Common myeloid progenitor, CD34-positive (primary cell): ENCODE measurements at regions not wholly inside any gene's neighbourhood (a gene's known extent, or its start where the extent isn't known, plus 50 kb on each side); places are given as distances from the start of the nearest gene placed in this dataset.

Experiments used
- CTCF ChIA-PET: fragments of 350-600 bp; sonication (Branson Sonifier 250); formaldehyde crosslinking; loops from one replicate; lab custom pipeline; 2021; ENCODE audit warnings: antibody characterized with exemption; lab: Charles Lee
- POLR2A ChIA-PET: fragments of 350-600 bp; sonication (Branson Sonifier 250); formaldehyde crosslinking; loops from one replicate; lab custom pipeline; 2021; ENCODE audit warnings: antibody characterized with exemption; lab: Charles Lee
- DNase-seq, 3 donors: peaks; one replicate each; pipeline versions ENCODE4 v3.0.0 to v3.0.0-alpha.2; 2013
- H3K27ac ChIP-seq, 2 experiments: 1 replicate in 1 of 2; 2 replicates in 1 of 2; pipeline ENCODE4 v1.7.0; 2013; ENCODE audit warnings: inconsistent platforms in 2 of 2, low read length in 2 of 2, mild to moderate bottlenecking in 2 of 2, low read depth in 1 of 2, moderate library complexity in 1 of 2; ENCODE audit not compliant: severe bottlenecking in 2 of 2, insufficient read depth in 1 of 2, poor library complexity in 1 of 2
- H3K27me3 ChIP-seq, 5 experiments: replicated peaks in 2 of 5; 1 replicate in 3 of 5; 2 replicates in 2 of 5; pipeline versions ENCODE4 v1.6.1 to v1.7.0; 2013; ENCODE audit warnings: low read length in 4 of 5, mild to moderate bottlenecking in 2 of 5, moderate library complexity in 2 of 5, inconsistent platforms in 1 of 5; ENCODE audit not compliant: insufficient read depth in 5 of 5, control insufficient read depth in 4 of 5
- H3K36me3 ChIP-seq, 4 experiments: 1 replicate in 2 of 4; 2 replicates in 2 of 4; pipeline versions ENCODE4 v1.6.1 to v1.7.0; 2013; ENCODE audit warnings: low read length in 3 of 4, control low read depth in 1 of 4, mild to moderate bottlenecking in 1 of 4; ENCODE audit not compliant: control insufficient read depth in 4 of 4, insufficient read depth in 4 of 4
- H3K4me1 ChIP-seq, 4 experiments: 1 replicate in 3 of 4; 2 replicates in 1 of 4; pipeline versions ENCODE4 v1.6.1 to v1.7.1; 2013; ENCODE audit warnings: low read length in 3 of 4, mild to moderate bottlenecking in 3 of 4, control low read depth in 1 of 4, inconsistent platforms in 1 of 4, moderate library complexity in 1 of 4; ENCODE audit not compliant: control insufficient read depth in 4 of 4, insufficient read depth in 4 of 4; ENCODE audit errors: control extremely low read depth in 1 of 4
- H3K4me3 ChIP-seq, 7 experiments: 1 replicate in 4 of 7; 2 replicates in 3 of 7; pipeline versions ENCODE4 v1.5.1 to v1.7.0; 2013; ENCODE audit warnings: mild to moderate bottlenecking in 7 of 7, low read length in 6 of 7, moderate library complexity in 6 of 7, inconsistent platforms in 2 of 7, low read depth in 2 of 7, control low read depth in 1 of 7; ENCODE audit not compliant: insufficient read depth in 4 of 7, control insufficient read depth in 1 of 7; ENCODE audit errors: extremely low read depth in 1 of 7
- H3K9me3 ChIP-seq, 5 experiments: 1 replicate in 4 of 5; 2 replicates in 1 of 5; pipeline versions ENCODE4 v1.6.1 to v1.7.1; 2013; ENCODE audit warnings: low read length in 4 of 5, mild to moderate bottlenecking in 2 of 5, inconsistent platforms in 1 of 5, low read depth in 1 of 5, moderate library complexity in 1 of 5; ENCODE audit not compliant: control insufficient read depth in 4 of 5, insufficient read depth in 2 of 5; ENCODE audit errors: control extremely low read depth in 1 of 5
- WGBS: methylation state at CpG from one replicate; pipeline ENCODE4 v1.1.5; 2013; ENCODE audit not compliant: insufficient coverage; 5-methylcytosine and 5-hydroxymethylcytosine counted together

DNA sequence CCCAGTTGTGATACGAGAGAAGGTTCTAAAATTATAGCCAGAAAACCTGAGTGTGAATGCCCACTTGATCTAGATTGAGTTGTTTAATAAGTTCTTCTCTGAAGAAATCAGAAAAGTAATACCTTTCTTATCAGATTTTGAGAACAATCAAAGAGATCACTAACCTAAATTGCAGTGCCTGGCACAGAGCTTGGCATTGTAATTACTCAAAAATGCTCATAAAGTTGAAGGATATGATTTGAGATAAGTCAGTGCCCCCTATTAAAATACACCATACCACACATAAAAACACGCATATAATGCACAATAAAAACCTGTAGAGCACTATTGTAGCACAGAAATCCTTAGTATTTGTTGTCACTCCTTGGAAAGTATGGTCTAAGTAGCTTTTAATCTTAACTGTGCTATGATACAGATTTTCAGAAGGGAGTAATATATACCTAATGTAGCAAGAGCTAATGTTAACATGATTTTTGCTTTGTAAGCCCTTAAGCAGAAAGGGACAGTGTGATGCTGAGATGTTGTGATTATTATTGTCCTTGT is 257.5 kb upstream of the CDH18 start:
- H3K4me3 ChIP-seq, result no peak overlapping the region
- no peaks in the 10 kb centered on the region for H3K27me3 ChIP-seq
- WGBS, result no CpG with 5 or more reads among the region's 2 CpGs
- DNase-seq, result no peak
- ChIA-PET POLR2A (no interaction called here), CTCF (no interaction called here)
- no peaks in the 10 kb centered on the region for H3K36me3 ChIP-seq
- H3K27ac ChIP-seq, result no peak overlapping the region
- peaks cover 0 to 2% (median 0%) of the 10 kb centered on the region in 5 experiments for H3K9me3 ChIP-seq
- no peaks in the 10 kb centered on the region for H3K4me1 ChIP-seq

DNA sequence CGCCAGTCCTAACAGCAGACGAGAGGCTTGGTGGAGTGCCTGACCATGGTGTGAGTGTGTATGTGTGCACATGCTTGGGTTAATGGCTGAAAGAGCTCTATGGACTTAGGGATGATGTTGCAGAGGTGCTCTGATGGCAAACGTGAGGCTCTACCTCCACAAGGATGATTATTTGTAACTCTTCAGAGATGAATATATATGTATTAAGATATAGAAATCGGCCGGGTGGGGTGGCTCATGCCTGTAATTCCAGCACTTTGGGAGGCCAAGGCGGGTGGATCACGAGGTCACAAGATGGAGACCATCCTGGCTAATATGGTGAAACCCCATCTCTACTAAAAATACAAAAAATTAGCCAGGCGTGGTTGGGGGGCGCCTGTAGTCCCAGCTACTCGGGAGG is 253.4 kb upstream of the CDH18 start:
- DNase-seq, result no peak
- H3K36me3 ChIP-seq, result no peaks in the 10 kb centered on the region
- WGBS, result 96% methylated on average over 7 of the region's 10 CpGs
- no peaks in the 10 kb centered on the region for H3K4me1 ChIP-seq
- no peaks in the 10 kb centered on the region for H3K27me3 ChIP-seq
- H3K4me3 ChIP-seq, result no peak overlapping the region
- CTCF ChIA-PET, result no interaction called here
- no peaks in the 10 kb centered on the region for H3K9me3 ChIP-seq
- POLR2A ChIA-PET, result no interaction called here
- no peak overlapping the region for H3K27ac ChIP-seq

DNA sequence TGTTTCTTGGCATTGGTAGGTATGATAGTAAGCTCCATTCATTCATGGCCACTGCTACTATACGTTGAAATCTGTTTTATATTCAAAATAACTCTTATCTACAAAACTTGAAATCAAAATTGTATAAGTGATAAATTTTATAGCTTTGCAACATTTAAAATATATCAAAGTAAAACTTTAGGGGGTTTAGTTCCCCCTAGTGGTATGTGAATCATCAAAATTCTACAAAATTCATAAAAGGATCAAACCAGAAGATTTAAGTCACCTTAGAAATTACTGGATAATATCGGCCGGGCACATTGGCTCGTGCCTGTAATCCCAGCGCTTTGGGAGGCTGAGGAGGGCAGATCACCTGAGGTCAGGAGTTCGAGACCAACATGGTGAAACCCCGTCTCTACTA is 243.0 kb upstream of the CDH18 start:
- CTCF ChIA-PET, result interaction anchor here (1.4 kb wide), 1 partner anchor 1838 kb away, joined by 3 read pairs; no protein-coding TSS in a partner anchor
- 89% methylated on average over 6 of the region's 7 CpGs for WGBS
- H3K4me3 ChIP-seq, result no peak overlapping the region
- no peaks in the 10 kb centered on the region for H3K27me3 ChIP-seq
- H3K27ac ChIP-seq, result no peak overlapping the region
- no peaks in the 10 kb centered on the region for H3K36me3 ChIP-seq
- DNase-seq, result no peak
- no peaks in the 10 kb centered on the region for H3K9me3 ChIP-seq
- POLR2A ChIA-PET, result no interaction called here
- H3K4me1 ChIP-seq, result peaks cover 0 to 2% (median 0%) of the 10 kb centered on the region in 4 experiments

DNA sequence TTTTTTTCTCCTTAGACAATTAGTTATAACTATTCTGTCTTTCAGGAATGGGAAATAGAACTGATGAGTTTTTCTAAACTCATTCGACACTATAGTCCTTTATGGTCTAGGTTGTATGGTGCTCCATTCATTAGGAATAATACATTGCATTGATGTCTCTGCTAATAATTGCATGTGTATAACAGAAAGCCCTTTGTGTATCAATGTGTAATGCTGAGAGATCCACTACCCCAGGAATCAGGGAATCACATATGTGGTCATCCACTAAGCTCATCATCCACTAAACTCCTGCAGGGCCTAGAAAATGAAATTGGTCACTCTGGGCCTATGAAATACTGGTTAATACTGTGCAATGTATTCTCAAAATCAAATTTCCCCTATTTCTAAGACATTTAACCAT is 242.0 kb upstream of the CDH18 start:
- ChIA-PET CTCF (interaction anchor here (1.1 to 1.4 kb wide), 2 partner anchors 14 to 1837 kb away, joined by 3 read pairs; no protein-coding TSS in a partner anchor), POLR2A (no interaction called here)
- Histone ChIP-seq H3K4me1 (no peaks in the 10 kb centered on the region), H3K36me3 (no peaks in the 10 kb centered on the region), H3K27me3 (no peaks in the 10 kb centered on the region), H3K9me3 (no peaks in the 10 kb centered on the region), H3K4me3 (no peak overlapping the region), H3K27ac (no peak overlapping the region)
- WGBS, result no CpG with 5 or more reads among the region's 1 CpG
- no peak for DNase-seq

DNA sequence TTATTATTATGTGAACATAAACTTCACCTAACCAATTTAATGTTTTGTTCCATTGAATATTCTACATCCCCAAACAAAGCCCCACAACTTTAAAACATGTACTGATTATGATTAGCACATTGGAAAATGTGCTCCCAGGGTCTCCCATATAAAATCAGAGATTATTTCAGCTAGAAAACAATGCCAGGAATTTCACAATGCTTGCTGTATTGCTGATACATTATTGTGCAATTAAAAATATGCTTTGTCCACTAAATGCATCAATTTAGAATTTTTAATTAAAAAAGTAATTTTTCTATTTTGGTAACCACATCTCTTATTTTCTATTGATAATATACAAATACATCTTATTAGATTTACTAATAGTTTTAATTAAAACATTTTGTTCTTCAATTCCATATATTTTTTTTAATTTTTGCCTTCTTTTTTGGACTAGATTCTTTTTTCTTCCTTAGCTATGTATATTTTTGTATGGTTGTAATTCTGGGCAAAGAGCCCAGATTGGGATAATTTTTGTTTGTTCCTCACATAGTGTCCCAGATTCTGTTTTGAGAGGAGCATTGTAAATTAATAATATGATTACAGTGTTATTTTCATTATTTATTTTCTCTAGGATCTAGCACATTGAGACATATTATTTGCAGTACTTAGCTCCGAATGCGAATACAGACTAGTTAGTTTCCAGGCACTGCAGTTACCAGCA is 241.5 kb upstream of the CDH18 start:
- Histone ChIP-seq H3K27ac (no peak overlapping the region), H3K4me3 (no peak overlapping the region), H3K27me3 (no peaks in the 10 kb centered on the region), H3K4me1 (no peaks in the 10 kb centered on the region), H3K36me3 (no peaks in the 10 kb centered on the region), H3K9me3 (no peaks in the 10 kb centered on the region)
- ChIA-PET POLR2A (no interaction called here), CTCF (interaction anchor here (1.1 to 1.4 kb wide), 2 partner anchors 14 to 1836 kb away, joined by 3 read pairs; no protein-coding TSS in a partner anchor)
- no CpG with 5 or more reads among the region's 2 CpGs for WGBS
- DNase-seq, result no peak

DNA sequence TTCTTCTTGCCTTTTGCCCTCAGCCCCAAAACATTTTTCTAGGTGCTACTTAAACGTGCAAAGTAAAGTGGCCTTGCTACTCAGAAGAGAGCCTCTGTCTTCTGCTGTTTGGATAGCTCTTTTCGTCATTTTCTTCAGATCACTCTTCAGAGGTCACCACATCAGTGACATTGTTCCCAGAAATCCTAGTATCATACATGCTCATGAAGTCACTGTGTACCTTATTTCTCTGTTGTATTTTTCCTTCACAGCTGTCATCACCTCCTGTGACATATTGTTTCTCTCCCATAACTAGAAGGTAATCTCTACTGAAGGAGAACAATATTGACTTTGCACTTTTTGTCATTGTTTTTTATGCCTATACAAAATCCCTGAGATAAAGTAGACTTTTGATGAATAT is 237.0 kb upstream of the CDH18 start:
- H3K4me1 ChIP-seq, result no peaks in the 10 kb centered on the region
- H3K27ac ChIP-seq, result no peak overlapping the region
- H3K4me3 ChIP-seq, result no peak overlapping the region
- H3K27me3 ChIP-seq, result no peaks in the 10 kb centered on the region
- DNase-seq, result no peak
- H3K36me3 ChIP-seq, result no peaks in the 10 kb centered on the region
- 95% methylated on average over 2 of the region's 2 CpGs for WGBS
- CTCF ChIA-PET, result no interaction called here
- H3K9me3 ChIP-seq, result no peaks in the 10 kb centered on the region
- POLR2A ChIA-PET, result no interaction called here

DNA sequence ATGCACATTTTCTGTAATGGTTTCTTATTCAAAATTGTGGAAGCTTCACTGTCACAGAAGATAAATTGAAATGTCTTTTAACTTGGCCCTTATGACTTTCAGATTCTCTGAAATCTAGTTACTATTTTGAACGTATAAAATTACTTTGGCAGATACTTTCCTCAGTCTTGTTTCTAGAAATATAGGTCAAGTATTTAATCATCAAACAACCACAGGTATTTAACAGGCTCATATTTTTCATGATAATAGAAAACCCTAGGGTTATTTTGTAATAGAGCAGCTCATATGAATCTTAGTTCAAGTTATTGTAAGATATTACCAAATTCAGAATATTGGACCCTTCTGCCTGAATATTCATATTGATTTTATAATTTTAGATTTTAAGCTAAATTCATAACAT is 236.0 kb upstream of the CDH18 start:
- Histone ChIP-seq H3K9me3 (no peaks in the 10 kb centered on the region), H3K4me1 (no peaks in the 10 kb centered on the region), H3K4me3 (no peak overlapping the region), H3K27me3 (no peaks in the 10 kb centered on the region), H3K36me3 (no peaks in the 10 kb centered on the region), H3K27ac (no peak overlapping the region)
- POLR2A ChIA-PET, result no interaction called here
- CTCF ChIA-PET, result no interaction called here
- WGBS, result no CpG with 5 or more reads among the region's 1 CpG
- DNase-seq, result no peak
